ENCODE measurements at regions not wholly inside any gene's neighbourhood (a gene's known extent, or its start where the extent isn't known, plus 50 kb on each side); places are given as distances from the start of the nearest gene placed in this dataset.
"Not testable (repeated sequence)": the region's sequence is repeated elsewhere in the genome, so short reads cannot be mapped to it uniquely, and the experiment has no call there.

DNA sequence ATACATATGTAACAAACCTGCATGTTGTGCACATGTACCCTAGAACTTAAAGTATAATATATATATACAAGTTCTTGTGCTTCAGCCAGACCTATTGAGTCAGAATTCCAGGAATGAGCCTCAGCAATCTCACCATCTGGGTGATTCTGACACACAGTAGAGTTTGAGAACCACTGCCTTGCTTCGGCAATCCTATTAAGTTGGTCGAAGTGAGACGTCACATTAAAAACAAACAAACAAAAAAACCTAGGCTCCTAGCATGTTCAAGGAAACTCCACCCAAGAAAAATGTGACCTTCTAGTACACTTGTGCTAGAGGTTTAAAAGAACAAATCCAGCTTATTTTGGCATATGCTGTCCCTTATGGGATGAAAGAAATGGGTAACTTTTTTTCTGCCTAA, 115.8 kb downstream of the SINHCAF start:
- Histone ChIP-seq H3K9me3 (peaks cover 2% of the 10 kb centered on the region; the same call in 1 of the 2 replicates), H3K27me3 (no peaks in the 10 kb centered on the region), H3K4me3 (no peak overlapping the region), H3K36me3 (no peaks in the 10 kb centered on the region)
- DNase-seq, result no peak

DNA sequence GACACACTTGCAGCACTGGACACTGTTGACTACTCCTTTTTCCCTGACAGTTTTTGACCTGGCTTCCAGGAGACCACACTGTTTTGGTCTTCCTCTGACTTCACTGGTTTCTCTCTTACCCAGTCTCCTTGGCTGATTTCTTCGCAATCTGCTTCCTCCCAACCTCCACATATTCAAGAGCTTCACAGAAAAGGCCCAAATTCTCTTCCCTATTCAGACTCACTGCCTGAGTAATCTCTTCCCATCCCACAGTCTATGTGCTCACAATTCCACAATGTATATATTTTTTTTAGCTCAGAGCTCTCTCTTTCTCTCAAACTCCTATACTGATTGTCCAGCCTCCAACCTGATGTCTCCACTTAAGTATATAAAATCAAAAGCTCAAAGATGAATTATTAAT, 115.4 kb downstream of the SINHCAF start:
- peaks cover 2% of the 10 kb centered on the region; the same call in 1 of the 2 replicates for H3K9me3 ChIP-seq
- no peak for DNase-seq
- H3K27me3 ChIP-seq, result no peaks in the 10 kb centered on the region
- no peaks in the 10 kb centered on the region for H3K36me3 ChIP-seq
- no peak overlapping the region for H3K4me3 ChIP-seq

DNA sequence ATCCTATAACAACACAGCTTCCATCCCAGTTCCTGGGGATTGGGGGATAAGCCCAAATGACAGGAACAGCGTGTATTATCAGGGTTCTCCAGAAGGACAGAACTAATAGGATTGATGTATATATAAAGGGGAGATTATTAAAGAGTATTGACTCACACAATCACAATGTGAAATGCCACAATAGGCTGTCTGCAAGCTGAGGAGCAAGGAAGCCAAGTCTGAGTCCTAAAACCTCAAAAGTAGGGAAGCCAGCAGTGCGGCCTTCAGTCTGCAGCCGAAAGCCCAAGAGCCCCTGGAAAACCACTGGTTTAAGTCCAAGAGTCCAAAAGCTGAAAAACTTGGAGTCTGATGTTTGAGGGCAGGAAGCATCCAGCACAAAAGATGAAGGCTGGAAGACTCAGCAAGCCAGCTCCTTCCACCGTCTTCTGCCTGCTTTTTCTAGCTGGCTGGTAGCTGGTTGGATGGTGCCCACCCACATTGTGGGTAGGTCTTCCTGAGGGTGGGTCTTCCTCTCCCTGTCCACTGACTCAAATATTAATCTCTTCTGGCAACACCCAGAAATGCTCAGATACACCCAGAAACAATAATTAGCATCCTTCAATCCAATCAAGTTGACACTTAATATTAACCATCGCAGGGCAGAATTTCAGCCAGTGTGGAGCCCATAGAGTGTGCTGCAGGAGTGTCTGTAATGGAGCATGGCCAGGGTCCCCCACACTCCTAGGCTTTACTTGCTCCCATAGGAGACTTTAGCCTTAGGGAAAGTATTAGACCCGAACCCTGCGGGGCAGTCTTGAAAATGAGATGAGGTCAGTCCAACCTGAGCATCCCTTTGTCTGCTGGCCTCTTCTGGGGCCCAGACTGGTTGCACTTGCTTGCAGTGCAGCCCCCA, 111.1 kb downstream of the SINHCAF start:
- no peak for DNase-seq

DNA sequence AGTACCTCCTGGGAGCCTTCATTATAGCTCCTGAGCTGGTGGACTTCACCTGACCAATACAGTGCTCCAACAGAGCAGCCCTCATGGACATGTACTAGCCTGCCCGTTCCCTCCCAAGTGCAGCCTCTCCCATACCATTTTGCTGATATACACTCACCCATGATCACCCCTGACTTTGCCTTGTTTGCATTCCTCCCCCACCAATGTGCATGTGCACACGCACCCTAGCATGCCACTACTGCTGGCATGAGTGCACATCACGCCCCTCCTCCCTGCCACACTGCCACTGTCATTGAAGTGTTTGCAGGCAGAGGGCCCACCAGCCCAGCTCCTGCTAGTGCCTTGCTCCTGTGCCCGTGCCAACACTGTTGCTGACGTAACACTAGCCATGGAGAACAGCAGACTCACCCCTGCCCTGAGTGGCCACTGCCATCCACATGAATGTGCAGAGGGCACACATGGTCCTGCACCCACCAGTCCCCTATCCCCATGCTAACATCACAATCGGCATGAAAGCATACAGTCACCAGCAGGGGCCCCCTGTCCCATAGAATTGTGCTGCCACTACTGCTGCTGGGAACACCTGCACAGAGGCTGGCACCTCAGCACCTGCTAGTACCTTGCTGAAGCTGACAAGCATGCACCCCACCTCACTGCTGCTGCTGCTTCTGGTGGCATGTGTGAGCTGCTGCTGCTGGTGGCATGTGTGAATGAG, 110.3 kb downstream of the SINHCAF start:
- DNase-seq, result no peak
- Histone ChIP-seq H3K4me3 (no peak overlapping the region), H3K36me3 (no peaks in the 10 kb centered on the region), H3K9me3 (no peaks in the 10 kb centered on the region; the same call in 1 of the 2 replicates), H3K27me3 (no peaks in the 10 kb centered on the region; the same call in 1 of the 2 replicates)

More for the DNA sequence above, 111.1 kb downstream of the SINHCAF start:
- Histone ChIP-seq H3K4me3 (no peak overlapping the region), H3K36me3 (no peaks in the 10 kb centered on the region), H3K9me3 (no peaks in the 10 kb centered on the region; the same call in 1 of the 2 replicates), H3K27me3 (no peaks in the 10 kb centered on the region; the same call in 1 of the 2 replicates)

DNA sequence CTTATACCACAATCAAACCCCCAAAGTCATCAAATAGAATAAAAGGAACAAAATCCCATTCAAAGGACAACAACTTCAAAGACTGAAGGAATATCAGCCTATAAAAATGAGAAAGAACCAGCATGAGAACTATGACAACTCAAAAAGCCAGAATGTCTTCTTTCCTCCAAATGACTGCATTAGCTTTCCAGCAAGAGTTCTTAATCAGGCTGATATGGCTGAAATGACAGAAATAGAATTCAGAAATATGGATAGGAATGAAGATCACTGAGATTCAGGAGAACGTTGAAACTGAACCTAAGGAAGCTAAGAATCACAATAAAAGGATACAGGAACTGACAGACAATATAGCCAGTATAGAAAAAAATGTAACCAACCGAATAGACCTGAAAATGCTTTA, 109.5 kb downstream of the SINHCAF start:
- Histone ChIP-seq H3K36me3 (no peaks in the 10 kb centered on the region), H3K27me3 (no peaks in the 10 kb centered on the region; the same call in 1 of the 2 replicates), H3K4me3 (no peak overlapping the region), H3K9me3 (no peaks in the 10 kb centered on the region; the same call in 1 of the 2 replicates)
- no peak for DNase-seq

DNA sequence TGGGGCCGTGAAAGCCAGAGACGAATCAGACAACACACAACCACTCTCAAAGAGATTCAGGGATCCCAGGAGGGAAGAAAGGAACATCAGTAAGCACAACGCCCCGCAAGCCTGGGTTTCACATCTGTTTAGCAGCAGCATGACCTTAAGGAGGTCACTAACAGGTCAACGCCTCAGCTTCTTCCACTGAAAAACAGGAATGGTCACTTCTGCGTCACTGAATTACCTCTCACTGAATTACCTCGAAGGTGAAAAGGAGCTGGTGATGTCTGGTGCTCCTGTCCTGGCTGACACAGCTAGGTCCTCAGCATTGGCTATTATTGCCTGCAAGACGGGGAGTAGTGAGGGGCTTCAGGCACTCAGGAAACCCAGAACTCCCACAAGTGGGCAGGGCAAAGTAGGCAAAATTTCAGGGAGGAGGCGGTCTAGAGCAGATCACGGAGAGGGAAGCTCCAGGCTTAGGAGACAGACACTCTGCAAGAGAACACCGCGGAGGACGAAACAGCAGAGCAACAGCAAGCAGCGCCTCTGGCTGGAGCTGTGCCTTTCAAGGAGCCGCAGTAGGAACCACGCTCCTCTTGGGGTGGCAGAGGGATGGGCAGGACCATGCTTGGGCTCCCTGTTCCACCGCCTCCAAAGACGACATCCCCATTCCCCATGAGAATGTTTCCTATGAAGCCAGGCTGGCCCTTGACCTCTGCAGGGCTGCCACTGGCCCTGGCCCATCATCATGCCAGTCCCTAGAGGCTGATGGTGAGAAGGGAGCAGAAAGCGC, 108.4 kb downstream of the SINHCAF start:
- Histone ChIP-seq H3K9me3 (no peaks in the 10 kb centered on the region; the same call in 1 of the 2 replicates), H3K27me3 (no peaks in the 10 kb centered on the region; the same call in 1 of the 2 replicates), H3K4me3 (no peak overlapping the region), H3K36me3 (no peaks in the 10 kb centered on the region)
- DNase-seq, result no peak

DNA sequence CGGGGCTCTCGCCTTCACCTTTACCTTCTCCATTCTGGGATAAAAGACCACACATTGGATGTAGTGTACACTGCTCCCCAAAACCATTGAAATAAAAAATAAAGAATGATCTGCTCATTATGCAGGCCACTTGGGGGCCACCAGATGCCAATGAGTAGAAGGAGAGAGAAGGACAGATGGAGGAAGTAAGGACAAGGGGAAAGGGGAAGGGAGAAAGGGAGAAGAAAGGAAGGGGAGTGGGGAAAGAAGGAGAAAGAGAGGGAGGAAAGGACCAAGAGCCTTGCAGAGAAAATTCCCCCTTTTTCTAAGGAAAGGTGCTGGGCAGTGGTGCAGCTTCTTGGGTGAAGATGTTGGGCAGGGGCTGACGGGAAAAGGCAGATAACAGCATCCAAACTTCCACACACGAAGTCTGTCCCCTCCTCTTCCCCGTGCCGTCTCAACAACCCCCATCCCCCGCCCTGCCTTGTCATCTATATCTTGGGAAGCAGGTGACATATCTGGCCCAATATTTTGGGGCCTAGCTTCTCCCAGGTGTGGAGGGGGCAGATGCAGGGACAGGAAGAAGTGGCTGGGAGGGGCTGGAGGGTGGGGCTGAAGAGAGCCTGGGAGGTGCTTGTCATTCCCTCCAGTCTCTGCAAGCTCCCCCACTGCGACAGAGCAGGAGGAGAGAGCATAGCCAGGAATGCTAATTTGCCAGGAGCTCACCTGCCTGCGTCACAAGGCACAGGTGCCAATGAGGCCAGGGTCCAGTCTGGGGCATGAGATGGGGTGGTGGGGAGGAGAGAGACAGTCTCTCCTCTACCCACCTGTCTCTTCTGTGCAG, 107.5 kb downstream of the SINHCAF start:
- no peaks in the 10 kb centered on the region for H3K36me3 ChIP-seq

DNA sequence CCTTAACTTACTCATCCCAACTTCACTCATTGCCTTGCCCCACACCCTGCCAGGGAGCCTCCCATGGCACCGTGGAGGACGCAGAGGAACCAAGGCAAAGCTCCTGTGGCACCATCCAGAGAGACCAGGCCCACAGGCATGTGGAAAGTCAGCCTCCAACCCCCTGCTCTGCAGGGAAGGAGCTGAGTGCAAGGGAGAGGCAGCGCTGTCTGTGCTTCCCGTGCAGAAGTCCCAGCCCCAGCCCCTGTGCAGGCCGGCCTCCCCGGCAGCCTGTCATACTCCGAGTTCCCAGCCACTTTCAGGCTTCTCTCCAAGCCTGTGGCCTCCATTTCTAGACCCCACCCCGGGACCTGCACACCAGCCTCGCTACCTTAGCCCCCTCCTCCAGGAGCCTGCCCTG, 106.4 kb downstream of the SINHCAF start:
- Histone ChIP-seq H3K36me3 (no peaks in the 10 kb centered on the region), H3K9me3 (no peaks in the 10 kb centered on the region; the same call in 1 of the 2 replicates), H3K27me3 (no peaks in the 10 kb centered on the region; the same call in 1 of the 2 replicates), H3K4me3 (no peak overlapping the region)
- DNase-seq, result no peak

More for the DNA sequence above, 107.5 kb downstream of the SINHCAF start:
- Histone ChIP-seq H3K27me3 (no peaks in the 10 kb centered on the region; the same call in 1 of the 2 replicates), H3K4me3 (no peak overlapping the region), H3K9me3 (no peaks in the 10 kb centered on the region; the same call in 1 of the 2 replicates)
- no peak for DNase-seq

DNA sequence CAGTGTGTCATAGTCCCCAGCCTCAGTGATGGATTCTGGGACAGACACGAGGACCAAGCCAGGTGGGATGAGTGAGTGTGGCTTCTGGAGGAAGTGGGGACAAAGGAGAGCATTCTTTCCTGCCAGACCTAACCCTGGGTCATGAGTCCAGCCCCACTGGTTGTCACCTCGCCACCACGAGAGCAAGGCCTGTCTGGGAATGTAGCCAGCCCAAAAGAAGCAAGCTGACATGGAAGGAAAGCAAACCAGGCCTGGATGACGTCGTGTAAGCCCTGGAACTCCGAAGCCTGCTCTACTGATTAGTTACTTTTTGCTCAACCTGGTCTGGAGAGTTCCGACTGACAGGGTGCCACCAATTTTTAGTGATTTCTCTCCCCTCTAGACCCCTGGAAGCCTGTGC, 105.9 kb downstream of the SINHCAF start:
- H3K36me3 ChIP-seq, result no peaks in the 10 kb centered on the region
- no peak for DNase-seq
- no peaks in the 10 kb centered on the region; the same call in 1 of the 2 replicates for H3K27me3 ChIP-seq
- H3K9me3 ChIP-seq, result no peaks in the 10 kb centered on the region; the same call in 1 of the 2 replicates
- no peak overlapping the region for H3K4me3 ChIP-seq

DNA sequence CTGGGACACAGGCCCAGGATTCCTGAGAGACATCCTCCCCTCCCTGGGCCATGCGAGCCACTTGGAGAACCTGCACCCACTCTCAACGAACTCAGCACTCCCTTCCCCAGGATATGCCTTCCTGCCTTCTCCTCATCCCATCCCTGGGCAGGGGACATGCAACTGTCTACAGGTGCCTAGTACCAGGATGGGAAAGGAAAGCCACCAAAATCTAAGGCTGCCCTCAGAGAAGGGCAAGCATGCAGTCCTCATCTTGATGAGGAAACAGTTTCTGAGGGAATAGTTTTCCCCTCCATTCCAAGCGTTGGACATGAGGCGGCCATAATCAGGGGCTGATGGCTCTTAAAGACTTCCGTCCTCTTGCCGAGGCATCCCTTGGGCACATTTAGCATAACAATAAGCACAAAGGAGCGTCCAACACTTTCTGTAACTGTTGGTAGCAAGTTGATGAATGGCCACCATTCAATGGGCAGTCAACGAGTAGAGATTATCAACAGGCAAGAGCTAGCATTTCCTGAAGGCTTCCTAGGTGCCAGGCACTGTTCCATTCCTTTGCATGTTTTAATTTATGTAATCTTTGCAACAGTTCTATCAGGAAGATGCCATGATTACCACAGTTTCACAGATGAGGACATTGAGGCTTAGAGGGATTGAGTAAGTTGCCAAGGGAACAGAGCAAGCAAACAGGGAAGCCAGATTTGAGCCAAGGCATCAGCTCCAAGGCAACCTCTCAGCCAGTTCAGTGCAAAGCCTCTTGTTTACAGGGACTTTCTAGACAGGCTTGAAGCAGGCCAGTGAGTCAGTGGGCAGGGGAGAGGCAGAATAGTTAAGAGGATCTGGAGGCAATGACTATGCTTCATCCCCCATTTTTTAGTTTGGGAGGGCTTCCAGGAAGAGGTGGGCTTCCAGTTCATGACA, 105.1 kb downstream of the SINHCAF start:
- H3K36me3 ChIP-seq, result no peaks in the 10 kb centered on the region
- no peak overlapping the region for H3K4me3 ChIP-seq
- no peaks in the 10 kb centered on the region; the same call in 1 of the 2 replicates for H3K27me3 ChIP-seq
- no peaks in the 10 kb centered on the region; the same call in 1 of the 2 replicates for H3K9me3 ChIP-seq
- peak; percentile 79 for DNase-seq

DNA sequence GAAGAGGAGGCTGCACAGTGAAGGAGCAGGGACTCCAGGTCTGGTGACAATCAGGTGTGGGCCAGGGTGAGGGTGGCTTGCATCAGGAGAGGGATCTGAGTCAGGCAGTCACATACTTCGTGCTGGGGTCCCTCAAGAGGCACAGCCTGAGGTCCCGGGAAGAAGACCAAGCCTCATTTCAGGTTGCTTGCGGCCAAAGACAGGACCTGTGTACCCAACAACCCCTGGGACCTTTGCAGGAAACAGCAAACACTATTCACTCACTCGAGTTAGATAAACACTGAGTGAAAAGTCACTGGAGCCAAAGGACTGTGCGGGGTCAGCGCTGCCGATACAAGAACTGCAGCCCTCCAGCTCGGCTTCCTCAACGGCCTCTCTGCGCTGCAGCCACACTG, 104.4 kb downstream of the SINHCAF start:
- Histone ChIP-seq H3K27me3 (no peaks in the 10 kb centered on the region; the same call in 1 of the 2 replicates), H3K9me3 (no peaks in the 10 kb centered on the region; the same call in 1 of the 2 replicates), H3K4me3 (no peak overlapping the region), H3K36me3 (no peaks in the 10 kb centered on the region)
- no peak for DNase-seq

DNA sequence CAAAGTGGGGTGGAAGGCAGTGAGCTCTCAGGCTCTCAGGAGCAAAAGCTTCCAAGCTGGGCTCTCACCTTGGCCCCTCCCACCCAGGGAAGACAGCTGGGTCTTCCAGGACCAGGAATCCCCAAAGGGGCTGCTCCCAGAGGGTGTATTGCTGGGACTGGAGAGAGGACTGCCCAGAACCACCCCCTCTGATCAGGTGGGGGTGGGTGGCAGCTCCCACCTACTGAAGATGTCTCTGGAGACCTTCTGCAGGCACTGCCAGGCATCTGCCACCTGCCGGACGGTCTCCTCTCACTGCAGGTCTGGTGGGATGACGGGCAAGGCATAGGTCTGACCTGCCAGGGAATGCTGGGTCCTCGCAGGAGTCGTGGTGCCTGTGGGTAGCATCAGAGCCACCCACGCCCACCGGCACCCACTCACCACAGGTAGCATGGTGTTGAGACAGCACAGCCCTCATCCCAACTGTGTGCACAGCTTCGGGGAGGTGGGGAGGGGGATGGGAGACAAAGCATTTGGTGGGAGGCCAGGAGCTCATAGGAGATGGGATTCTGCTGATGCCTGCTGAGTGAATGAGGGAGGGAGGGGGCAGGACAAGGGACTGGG, 103.2 kb downstream of the SINHCAF start:
- Histone ChIP-seq H3K9me3 (no peaks in the 10 kb centered on the region), H3K4me3 (no peak overlapping the region), H3K27me3 (no peaks in the 10 kb centered on the region), H3K36me3 (no peaks in the 10 kb centered on the region)
- no peak for DNase-seq

DNA sequence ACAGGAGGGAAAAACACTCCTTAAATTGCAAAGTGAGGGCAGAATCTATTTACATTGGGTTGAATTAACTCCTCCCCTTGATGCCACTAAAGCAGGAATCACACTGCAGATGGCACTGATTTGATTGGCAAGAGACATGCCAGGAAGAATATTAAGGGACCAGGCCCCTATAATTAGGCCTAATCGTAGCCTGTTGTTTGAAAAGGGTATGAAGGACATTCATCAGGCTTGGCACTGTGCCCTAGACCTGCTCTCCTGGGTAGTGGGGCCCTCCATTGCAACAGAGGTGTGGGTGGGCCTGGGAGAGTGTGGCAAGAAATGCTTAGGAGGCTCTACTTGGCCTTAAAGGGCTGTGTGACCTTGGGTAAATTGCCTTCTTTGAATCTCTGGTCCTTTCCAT, 102.3 kb downstream of the SINHCAF start:
- not testable (repeated sequence) for H3K9me3 ChIP-seq, H3K36me3 ChIP-seq

DNA sequence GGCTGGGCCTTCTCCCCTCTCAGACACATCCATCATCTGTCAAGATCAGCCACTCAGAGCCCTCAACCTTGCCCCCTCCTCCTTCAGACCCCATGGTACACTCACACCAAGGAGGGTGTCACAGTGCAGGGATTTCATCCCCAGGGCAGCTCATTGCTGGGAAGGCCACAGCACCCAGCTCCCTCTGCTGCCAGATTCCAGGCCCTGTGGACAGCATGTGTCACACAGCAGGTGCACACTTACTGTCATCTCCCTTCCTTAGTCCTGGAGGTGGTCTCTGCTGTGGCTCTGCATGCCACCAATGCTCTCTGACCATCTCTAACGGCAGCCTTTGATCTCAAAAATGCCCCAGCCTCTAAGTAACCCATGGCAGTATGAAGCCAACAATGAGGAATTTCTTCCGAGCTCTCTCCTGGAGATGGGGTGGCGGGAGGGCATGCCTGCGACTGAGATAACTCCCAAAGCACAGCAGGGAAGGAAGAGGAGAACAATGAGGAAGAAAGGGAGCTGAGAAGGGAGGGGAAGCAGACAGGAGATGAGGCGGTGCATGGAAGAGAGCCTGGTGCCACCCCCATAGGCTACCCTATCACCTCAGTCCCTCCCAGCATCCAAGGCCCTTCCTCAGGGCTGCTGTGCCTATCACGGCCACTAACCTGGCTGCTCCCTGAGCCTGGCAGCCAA, 101.0 kb downstream of the SINHCAF start:
- DNase-seq, result no peak
- H3K36me3 ChIP-seq, result no peaks in the 10 kb centered on the region
- no peak overlapping the region for H3K4me3 ChIP-seq
- H3K9me3 ChIP-seq, result no peaks in the 10 kb centered on the region
- no peaks in the 10 kb centered on the region for H3K27me3 ChIP-seq

More for the DNA sequence above, 102.3 kb downstream of the SINHCAF start:
- H3K27me3 ChIP-seq, DNase-seq, H3K4me3 ChIP-seq: not testable (repeated sequence)

Data from MG63 (cell line).